Glomerular endothelial cell (primary cell): ENCODE measurements at regions not wholly inside any gene's neighbourhood (a gene's known extent, or its start where the extent isn't known, plus 50 kb on each side); places are given as distances from the start of the nearest gene placed in this dataset.

Experiments
- DNase-seq: peaks from one replicate; pipeline ENCODE4 v3.0.0-alpha.2; 2011; ENCODE audit warnings: low read depth, low spot score; ENCODE audit errors: extremely low read depth

GRCh38 chr2:59077026-59077725 is 836.1 kb upstream of the FANCL start:
- no peak for DNase-seq

GRCh38 chr2:59076079-59076619 is 835.0 kb upstream of the FANCL start:
- DNase-seq, result no peak

DNA sequence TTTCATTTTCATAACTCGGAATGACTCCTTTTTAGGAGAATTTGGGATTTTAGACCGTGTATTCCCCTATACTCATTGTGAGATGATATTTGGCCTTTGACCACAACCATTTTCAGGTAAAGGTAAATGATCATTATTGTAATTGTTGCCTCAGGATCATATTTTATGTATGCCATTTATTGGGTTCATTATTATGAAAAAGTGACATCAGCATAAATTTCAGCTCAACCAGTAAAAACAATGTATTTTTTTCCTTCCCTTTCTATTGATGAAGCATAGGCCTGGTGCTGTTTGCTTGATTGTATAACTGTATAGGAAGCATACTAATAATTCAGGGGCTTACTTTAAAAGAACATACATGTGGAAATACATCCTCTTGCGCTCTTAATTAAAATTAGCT is 832.9 kb upstream of the FANCL start:
- no peak for DNase-seq

DNA sequence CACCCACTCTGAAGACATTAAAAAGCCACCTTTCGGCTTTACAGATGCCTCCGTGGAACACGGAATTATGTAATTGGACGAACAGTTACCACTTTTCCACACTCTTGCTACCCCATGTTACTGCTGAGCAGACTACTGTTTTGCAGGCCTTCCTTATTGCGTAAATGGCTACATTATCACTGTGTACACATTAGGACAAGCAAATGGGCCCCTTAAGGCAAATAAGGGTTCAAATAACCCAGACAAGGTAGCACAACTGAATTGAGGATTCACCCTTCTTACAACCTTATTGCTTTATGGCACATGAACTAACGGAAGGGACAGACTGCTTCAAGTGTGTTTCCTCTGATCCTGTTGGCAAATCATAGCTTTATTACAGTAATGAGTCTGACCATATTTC is 832.2 kb upstream of the FANCL start:
- no peak for DNase-seq

GRCh38 chr2:59068255-59068654 is 827.1 kb upstream of the FANCL start:
- no peak for DNase-seq

DNA sequence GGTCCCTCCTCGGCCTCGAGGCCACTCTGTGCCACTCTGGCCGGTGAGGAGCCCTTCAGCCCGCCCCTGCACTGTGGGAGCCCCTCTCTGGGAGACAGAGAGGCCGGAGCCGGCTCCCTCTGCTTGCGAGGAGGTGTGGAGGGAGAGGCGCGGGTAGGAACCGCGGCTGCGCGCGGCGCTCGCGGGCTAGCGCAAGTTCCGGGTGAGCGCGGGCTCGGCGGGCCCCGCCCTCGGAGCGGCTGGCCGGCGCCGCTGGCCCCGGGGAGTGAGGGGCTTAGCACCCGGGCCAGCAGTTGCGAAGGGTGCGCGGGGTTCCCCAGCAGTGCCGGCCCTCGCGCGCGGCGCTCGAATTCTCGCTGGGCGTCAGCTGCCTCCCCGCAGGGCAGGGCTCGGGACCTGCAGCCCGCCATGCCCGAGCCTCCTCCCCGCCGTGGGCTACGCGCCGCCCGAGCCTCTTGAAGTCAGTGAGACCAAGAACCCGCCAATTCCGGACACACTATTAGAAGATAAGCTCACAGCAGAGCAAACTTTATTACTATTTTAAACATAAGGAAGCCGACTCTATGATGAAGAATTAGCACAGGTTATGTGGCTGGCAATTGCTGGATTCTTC is 825.8 kb upstream of the FANCL start:
- no peak for DNase-seq

GRCh38 chr2:59047373-59047995 is 806.4 kb upstream of the FANCL start:
- DNase-seq, result no peak

DNA sequence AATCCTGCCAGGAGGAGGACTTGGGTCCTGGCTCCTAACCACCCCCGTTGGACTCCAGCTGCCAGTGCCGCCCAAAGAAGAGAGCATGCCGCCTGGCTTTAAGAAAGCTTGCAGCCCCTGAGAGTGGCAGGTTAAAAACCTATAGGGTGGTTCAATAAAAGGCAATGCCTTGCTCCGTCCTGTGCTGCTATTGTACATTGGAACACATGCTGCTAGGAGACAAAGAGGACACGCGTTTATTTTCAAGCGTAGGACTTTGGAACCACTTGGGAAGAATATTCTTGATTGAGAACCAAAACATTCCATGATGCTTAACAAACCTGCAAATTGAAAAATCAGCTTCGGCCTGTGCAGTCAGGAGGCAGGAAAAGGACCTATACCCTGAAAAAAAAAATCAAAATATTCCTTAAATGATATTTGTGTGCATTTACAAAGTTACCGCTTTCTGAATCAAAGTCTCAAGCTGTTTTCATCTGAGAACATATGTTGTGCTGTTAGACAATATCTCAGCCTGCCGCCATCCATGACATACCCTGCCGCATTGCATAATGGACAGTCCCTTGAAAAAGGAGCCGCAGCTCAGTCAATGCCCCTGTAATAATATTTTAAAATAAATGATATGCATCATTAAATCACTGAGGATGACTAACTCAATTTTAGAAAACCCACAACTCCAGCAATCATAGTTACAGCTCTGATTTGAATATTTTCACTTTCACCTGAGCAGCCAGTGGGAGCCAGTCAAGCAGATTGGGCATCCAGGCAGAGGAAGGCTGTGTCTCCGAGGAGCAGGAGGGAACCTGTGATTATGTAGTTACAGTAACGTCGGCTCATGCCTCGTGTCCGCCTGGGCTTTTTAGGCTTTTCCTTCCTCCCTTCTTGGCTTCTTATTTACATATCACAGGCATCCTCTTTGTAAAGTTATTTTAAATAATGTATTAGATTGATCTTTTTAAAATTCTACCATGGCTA is 805.6 kb upstream of the FANCL start:
- DNase-seq, result no peak

GRCh38 chr2:59044736-59045135 is 803.6 kb upstream of the FANCL start:
- no peak for DNase-seq

GRCh38 chr2:59041139-59041538 is 800.0 kb upstream of the FANCL start:
- no peak for DNase-seq

GRCh38 chr2:59034837-59035236 is 793.7 kb upstream of the FANCL start:
- DNase-seq, result no peak

DNA sequence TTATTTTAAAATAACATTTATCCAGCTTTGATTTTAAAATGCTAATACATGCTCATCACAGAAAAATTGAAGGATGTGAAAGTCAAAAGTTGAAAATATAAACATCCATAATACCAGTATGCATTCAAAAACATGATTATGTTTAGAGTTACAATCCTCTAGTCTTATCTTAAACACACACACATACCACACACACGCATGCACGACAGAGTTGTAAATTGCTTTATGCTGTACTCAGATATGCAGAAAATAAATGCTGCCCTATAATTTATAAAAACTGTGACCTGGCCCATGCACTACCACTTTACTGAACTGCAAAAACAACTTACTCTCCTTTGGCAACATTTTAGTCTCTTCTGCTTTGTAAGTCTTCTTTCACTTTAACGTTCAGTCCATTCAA is 793.0 kb upstream of the FANCL start:
- DNase-seq, result no peak

DNA sequence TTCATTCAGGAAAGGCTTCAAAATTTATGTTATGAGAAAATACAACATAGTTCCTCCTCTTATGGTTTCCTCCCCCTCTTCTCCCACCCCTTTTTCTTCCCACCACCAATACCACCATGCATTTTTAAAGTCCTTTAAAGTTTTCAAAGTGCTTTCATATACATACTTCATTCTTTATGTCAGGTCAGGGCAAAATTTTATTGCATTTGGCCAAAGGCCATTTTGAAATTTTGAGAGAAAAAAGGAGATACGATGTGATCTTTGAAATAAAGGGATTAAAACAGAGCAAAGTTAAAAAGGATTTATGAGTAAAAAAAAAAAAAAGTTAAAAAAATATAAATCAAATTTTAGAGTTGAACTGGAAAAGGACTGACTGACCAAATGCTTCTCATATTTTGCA is 792.5 kb upstream of the FANCL start:
- no peak for DNase-seq

- DNase-seq, result no peak
Measured at GRCh38 chr2:59032499-59032898, 791.4 kb upstream of the FANCL start.

GRCh38 chr2:59029058-59029457 is 787.9 kb upstream of the FANCL start:
- DNase-seq, result no peak

DNA sequence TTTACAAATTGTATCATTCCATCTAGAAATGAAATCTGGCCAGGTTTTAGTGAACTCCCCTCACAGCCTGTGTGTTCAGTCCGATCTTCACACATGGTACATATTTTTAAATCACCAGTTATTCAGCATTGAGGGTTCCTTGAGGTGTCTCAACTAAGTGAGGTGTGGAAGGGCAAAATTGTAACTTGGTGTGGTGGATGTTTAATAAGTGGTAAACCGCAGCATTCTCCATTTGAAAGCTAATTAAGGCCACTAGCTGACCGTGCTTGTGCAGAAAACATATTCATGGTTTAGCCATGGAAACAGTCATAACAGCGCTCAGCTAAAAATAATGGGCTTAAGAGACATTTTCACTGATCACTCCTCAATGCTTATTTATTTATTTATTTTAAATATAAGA is 786.2 kb upstream of the FANCL start:
- no peak for DNase-seq

DNA sequence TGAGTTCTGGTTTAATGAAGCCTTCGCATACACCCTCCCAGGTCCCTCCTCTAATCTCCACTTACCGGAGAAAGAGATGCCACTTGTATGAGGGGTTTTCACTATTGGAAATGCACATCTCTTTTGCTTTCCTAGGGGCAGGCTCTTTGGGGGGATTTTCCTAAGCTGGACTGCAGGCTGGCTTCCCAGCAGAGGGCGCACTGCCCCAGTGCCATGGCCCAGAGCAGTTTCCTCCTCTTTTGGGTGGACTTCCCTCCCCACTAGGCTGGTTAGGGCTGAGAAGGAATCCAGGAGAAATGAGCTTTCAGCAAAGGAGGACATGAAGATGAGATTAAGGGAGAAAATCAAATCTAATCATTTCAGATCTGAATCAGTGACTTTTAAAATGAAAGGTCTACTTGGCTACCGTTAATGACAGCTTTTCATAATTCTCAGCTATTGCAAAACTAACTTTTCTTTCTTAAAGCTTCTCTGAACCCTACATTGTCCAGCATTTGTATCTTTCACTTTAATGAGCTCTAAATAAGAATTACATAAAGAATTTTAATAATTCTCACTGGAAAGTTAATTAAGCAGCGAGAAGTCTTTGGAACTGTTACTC is 784.1 kb upstream of the FANCL start:
- no peak for DNase-seq

GRCh38 chr2:59021786-59022185 is 780.7 kb upstream of the FANCL start:
- DNase-seq, result no peak

DNA sequence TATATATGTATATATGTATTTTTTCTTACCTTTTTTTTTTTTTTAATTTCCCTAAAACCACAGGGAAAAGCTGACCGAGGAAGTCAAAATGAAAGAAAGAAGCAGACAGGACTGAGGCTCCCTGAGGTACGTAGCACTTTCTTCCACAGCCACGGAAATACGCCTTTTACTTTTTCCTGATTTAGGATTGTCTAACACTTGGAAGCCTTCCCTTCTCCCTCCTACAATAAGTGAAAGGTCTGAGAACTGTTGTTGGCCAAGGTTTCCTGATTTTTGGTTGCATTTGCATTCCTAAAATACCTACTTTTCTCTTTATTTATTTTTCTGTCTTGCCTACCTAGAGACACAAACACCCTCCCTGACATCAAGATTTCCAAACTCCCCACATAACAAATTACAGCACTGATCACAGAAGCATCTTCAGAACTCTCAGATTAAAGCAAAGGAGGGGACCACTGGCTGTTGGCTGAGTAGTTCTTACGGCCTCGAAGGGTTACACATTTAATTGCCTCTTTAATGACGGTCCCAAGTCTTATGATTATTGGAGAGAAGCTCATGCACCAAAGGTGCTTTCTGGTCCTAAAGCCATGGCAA is 778.5 kb upstream of the FANCL start:
- no peak for DNase-seq

- no peak for DNase-seq
Measured at GRCh38 chr2:59018737-59019136, 777.6 kb upstream of the FANCL start.
